ENCODE measurements at regions not wholly inside any gene's neighbourhood (a gene's known extent, or its start where the extent isn't known, plus 50 kb on each side); places are given as distances from the start of the nearest gene placed in this dataset.

DNA sequence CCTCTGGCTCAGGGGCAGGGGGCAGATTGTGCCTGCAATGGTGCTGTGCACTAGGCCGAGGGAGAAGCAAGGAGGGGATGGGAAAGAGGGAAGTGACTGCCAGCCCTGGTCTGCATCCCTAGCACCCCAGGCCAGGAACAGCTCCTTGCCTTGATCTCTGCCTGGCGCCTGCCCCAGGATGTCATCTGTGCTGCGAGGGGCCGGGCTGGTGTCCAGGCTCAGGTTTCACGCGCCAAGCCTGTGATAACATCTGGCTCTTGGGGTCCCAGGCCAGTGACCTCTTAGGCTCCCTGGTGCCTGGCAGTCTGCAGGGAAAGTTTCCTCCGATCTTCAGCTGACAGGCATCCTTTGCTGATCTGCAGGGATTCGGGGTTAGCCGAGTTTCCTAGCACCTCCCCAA lies 193.5 kb upstream of the GPR26 start:
- peaks cover 4 to 18% (median 13%) of the 10 kb centered on the region in 5 donors for H3K27me3 Mint-ChIP-seq

DNA sequence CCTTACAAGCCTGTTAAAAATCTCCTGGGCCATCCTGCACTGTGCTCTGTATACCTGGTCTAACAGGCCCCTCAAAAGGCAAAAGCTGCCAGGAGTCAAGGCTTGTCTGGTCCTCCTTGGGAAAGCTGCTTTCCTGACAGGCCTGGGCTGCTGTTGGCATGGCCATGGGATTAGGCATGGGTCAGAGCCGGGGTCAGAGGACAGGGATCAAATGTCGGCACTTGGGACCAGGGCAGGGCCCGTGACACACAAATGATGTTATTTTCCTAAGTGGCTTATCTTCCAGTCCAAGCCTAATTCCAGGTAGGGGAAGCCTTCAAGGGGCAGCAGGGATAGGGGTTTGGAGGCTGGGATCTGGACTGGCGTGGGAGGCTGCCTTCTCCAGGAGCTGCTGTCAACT lies 191.5 kb upstream of the GPR26 start:
- H3K27ac ChIP-seq (ENCODE audit: low read depth, low read length): no peak overlapping the region
- no peaks in the 10 kb centered on the region for H3K4me1 ChIP-seq (ENCODE audit: control insufficient read depth in 2 of 2, insufficient read depth in 2 of 2, low read length in 2 of 2)
- no peaks in the 10 kb centered on the region for H3K9me3 Mint-ChIP-seq
- no peak overlapping the region for H3K4me3 ChIP-seq (ENCODE audit: low read length)
- intact Hi-C loops (cut with micrococcal nuclease): no loop called here
- H3K27ac Mint-ChIP-seq: no peak overlapping the region
- ChIA-PET POLR2A (interaction anchor here (0.8 kb wide), 1 partner anchor 37 kb away, joined by 3 read pairs; no protein-coding TSS in a partner anchor), CTCF (no interaction called here)
- peaks cover 0 to 2% (median 0%) of the 10 kb centered on the region in 7 donors for H3K4me1 Mint-ChIP-seq
- H3K36me3 Mint-ChIP-seq: no peaks in the 10 kb centered on the region
- H3K36me3 ChIP-seq (ENCODE audit: control insufficient read depth in 2 of 3, insufficient read depth in 3 of 3, low read length in 3 of 3): no peaks in the 10 kb centered on the region
- no peak for DNase-seq
- H3K9me3 ChIP-seq (ENCODE audit: control insufficient read depth in 2 of 3, low read length in 3 of 3): no peaks in the 10 kb centered on the region
- no peak for ATAC-seq
- peaks cover 0 to 3% of the 10 kb centered on the region in 2 donors for H3K27me3 ChIP-seq (ENCODE audit: control insufficient read depth in 2 of 2, insufficient read depth in 2 of 2, low read length in 2 of 2)
- no peak overlapping the region for H3K4me3 Mint-ChIP-seq
- H3K27me3 Mint-ChIP-seq: peaks cover 8 to 19% (median 11%) of the 10 kb centered on the region in 5 donors

More for the DNA sequence above, 193.5 kb upstream of the GPR26 start:
- ATAC-seq (no peak), DNase-seq (no peak)
- intact Hi-C loops (cut with micrococcal nuclease): no loop called here
- Histone ChIP-seq H3K4me3 (ENCODE audit: low read length) (no peak overlapping the region), H3K36me3 (ENCODE audit: control insufficient read depth in 2 of 3, insufficient read depth in 3 of 3, low read length in 3 of 3) (no peaks in the 10 kb centered on the region), H3K9me3 (ENCODE audit: control insufficient read depth in 2 of 3, low read length in 3 of 3) (no peaks in the 10 kb centered on the region), H3K27ac (ENCODE audit: low read depth, low read length) (no peak overlapping the region), H3K4me1 (ENCODE audit: control insufficient read depth in 2 of 2, insufficient read depth in 2 of 2, low read length in 2 of 2) (no peaks in the 10 kb centered on the region), H3K27me3 (ENCODE audit: control insufficient read depth in 2 of 2, insufficient read depth in 2 of 2, low read length in 2 of 2) (peaks cover 0 to 3% of the 10 kb centered on the region in 2 donors)
- Mint-ChIP-seq H3K4me3 (no peak overlapping the region), H3K4me1 (no peaks in the 10 kb centered on the region), H3K27ac (no peak overlapping the region), H3K9me3 (peaks cover 0 to 4% (median 0%) of the 10 kb centered on the region in 11 donors), H3K36me3 (no peaks in the 10 kb centered on the region)
- ChIA-PET POLR2A (no interaction called here), CTCF (no interaction called here)

DNA sequence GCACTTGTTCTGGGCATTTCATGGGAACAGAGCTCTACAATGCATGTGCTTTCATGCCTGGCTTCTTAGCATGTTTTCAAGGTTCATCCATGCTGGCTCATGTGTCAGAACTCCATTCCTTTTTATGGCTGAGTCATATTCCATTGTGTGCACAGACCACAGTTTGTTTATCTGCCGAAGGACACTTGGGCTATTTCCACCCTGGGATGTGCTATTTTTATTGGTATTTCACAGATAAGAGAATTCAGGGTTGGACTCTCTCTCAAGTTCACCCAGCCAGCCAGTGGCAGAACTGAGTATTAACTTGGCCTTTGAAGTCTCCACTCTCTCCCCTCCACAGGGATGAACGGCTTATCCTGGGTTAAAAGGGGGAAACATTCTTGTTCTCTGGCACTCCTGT lies 190.7 kb upstream of the GPR26 start:
- H3K27me3 Mint-ChIP-seq: peaks cover 11 to 25% (median 14%) of the 10 kb centered on the region in 5 donors
- H3K4me3 Mint-ChIP-seq: no peak overlapping the region
- intact Hi-C loops (cut with micrococcal nuclease): no loop called here
- Histone ChIP-seq H3K4me1 (ENCODE audit: control insufficient read depth in 2 of 2, insufficient read depth in 2 of 2, low read length in 2 of 2) (no peaks in the 10 kb centered on the region), H3K27me3 (ENCODE audit: control insufficient read depth in 2 of 2, insufficient read depth in 2 of 2, low read length in 2 of 2) (peaks cover 0 to 3% of the 10 kb centered on the region in 2 donors), H3K9me3 (ENCODE audit: control insufficient read depth in 2 of 3, low read length in 3 of 3) (no peaks in the 10 kb centered on the region), H3K27ac (ENCODE audit: low read depth, low read length) (no peak overlapping the region), H3K36me3 (ENCODE audit: control insufficient read depth in 2 of 3, insufficient read depth in 3 of 3, low read length in 3 of 3) (no peaks in the 10 kb centered on the region), H3K4me3 (ENCODE audit: low read length) (no peak overlapping the region)
- DNase-seq (no peak), ATAC-seq (no peak)
- H3K27ac Mint-ChIP-seq: no peak overlapping the region
- ChIA-PET CTCF (no interaction called here), POLR2A (interaction anchor here (0.8 kb wide), 1 partner anchor 38 kb away, joined by 3 read pairs; no protein-coding TSS in a partner anchor)
- no peaks in the 10 kb centered on the region for H3K36me3 Mint-ChIP-seq
- peaks cover 0 to 2% (median 0%) of the 10 kb centered on the region in 7 donors for H3K4me1 Mint-ChIP-seq
- H3K9me3 Mint-ChIP-seq: no peaks in the 10 kb centered on the region

DNA sequence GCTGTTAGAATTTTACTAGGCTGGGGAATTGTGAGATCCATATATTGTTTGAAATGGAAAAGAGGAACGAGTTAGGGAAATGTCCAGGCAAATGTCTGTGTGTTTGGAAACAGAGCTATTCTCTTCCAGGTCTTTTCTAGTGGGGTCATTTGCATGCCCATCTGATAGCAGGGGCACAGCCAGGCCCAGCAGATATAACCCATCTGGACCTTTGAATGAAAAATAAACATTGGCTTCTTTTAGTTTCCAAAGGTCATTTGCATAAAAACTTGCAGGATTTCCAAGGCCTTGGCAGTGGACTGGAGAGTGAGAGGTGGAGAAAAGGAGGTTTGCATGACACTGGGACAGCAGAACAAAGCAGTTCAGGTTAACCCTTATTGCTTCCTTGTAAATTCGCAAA lies 188.0 kb upstream of the GPR26 start:
- Mint-ChIP-seq H3K36me3 (no peaks in the 10 kb centered on the region), H3K27ac (no peak overlapping the region), H3K27me3 (peaks cover 9 to 26% (median 11%) of the 10 kb centered on the region in 5 donors), H3K4me1 (peaks cover 0 to 3% (median 0%) of the 10 kb centered on the region in 7 donors), H3K4me3 (no peak overlapping the region), H3K9me3 (peaks cover 0 to 2% (median 0%) of the 10 kb centered on the region in 11 donors)
- ATAC-seq: no peak
- Histone ChIP-seq H3K27ac (ENCODE audit: low read depth, low read length) (no peak overlapping the region), H3K27me3 (ENCODE audit: control insufficient read depth in 2 of 2, insufficient read depth in 2 of 2, low read length in 2 of 2) (peaks cover 0 to 3% of the 10 kb centered on the region in 2 donors), H3K4me1 (ENCODE audit: control insufficient read depth in 2 of 2, insufficient read depth in 2 of 2, low read length in 2 of 2) (no peaks in the 10 kb centered on the region), H3K9me3 (ENCODE audit: control insufficient read depth in 2 of 3, low read length in 3 of 3) (no peaks in the 10 kb centered on the region), H3K4me3 (ENCODE audit: low read length) (no peak overlapping the region), H3K36me3 (ENCODE audit: control insufficient read depth in 2 of 3, insufficient read depth in 3 of 3, low read length in 3 of 3) (no peaks in the 10 kb centered on the region)
- no peak for DNase-seq
- POLR2A ChIA-PET: no interaction called here
- CTCF ChIA-PET: no interaction called here
- intact Hi-C loops (cut with micrococcal nuclease): no loop called here

DNA sequence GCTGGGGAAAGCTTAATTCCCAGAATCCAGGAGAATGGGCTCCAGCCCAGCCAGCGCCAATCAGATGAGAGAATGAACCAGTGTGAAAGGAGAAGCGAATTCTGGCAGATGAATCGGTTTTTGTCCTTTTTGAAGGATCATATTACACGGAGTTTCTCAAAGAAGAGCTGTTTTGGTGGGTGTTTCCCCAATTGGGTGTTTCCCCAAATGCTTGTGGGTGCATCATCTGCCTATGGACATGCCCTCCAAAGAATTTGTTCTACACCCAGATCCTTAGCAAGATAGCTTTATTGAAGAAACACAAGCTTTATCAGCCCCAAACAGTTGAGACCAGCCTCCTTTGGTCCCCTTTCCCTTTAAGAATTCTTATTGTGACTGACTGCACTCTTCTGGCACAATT lies 186.5 kb upstream of the GPR26 start:
- intact Hi-C loops (cut with micrococcal nuclease): no loop called here
- Histone ChIP-seq H3K27me3 (ENCODE audit: control insufficient read depth in 2 of 2, insufficient read depth in 2 of 2, low read length in 2 of 2) (peaks cover 0 to 3% of the 10 kb centered on the region in 2 donors), H3K27ac (ENCODE audit: low read depth, low read length) (no peak overlapping the region), H3K9me3 (ENCODE audit: control insufficient read depth in 2 of 3, low read length in 3 of 3) (no peaks in the 10 kb centered on the region), H3K36me3 (ENCODE audit: control insufficient read depth in 2 of 3, insufficient read depth in 3 of 3, low read length in 3 of 3) (no peaks in the 10 kb centered on the region), H3K4me3 (ENCODE audit: low read length) (no peak overlapping the region), H3K4me1 (ENCODE audit: control insufficient read depth in 2 of 2, insufficient read depth in 2 of 2, low read length in 2 of 2) (no peaks in the 10 kb centered on the region)
- ATAC-seq (no peak), DNase-seq (no peak)
- Mint-ChIP-seq H3K4me3 (no peak overlapping the region), H3K4me1 (peaks cover 0 to 3% (median 0%) of the 10 kb centered on the region in 7 donors), H3K9me3 (peaks cover 0 to 2% (median 0%) of the 10 kb centered on the region in 11 donors), H3K36me3 (no peaks in the 10 kb centered on the region), H3K27me3 (peaks cover 6 to 27% (median 9%) of the 10 kb centered on the region in 5 donors), H3K27ac (no peak overlapping the region)
- POLR2A ChIA-PET: no interaction called here
- CTCF ChIA-PET: no interaction called here

DNA sequence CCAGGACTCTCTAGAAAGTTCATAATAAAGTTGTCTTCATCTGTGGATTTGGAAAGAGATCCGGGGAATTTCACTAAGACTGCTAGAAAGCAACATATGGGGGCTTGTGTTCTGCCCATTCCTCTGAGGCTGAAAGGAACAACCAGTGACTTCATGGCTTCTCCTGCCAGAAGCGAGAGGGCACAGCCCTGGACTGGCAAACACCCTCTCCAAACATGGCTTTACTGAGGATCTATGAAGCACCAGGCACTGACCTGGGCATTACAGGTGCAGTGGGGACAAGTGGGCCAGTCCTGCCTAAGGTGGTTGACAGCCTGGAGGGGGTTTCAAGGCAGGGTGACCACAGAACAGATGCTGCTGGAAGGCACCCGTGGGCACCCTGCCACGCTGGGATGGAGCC lies 185.8 kb upstream of the GPR26 start:
- CTCF ChIA-PET: no interaction called here
- DNase-seq: no peak
- H3K4me3 ChIP-seq (ENCODE audit: low read length): no peak overlapping the region
- peaks cover 0 to 3% of the 10 kb centered on the region in 2 donors for H3K27me3 ChIP-seq (ENCODE audit: control insufficient read depth in 2 of 2, insufficient read depth in 2 of 2, low read length in 2 of 2)
- no peaks in the 10 kb centered on the region for H3K36me3 ChIP-seq (ENCODE audit: control insufficient read depth in 2 of 3, insufficient read depth in 3 of 3, low read length in 3 of 3)
- no peak overlapping the region for H3K27ac ChIP-seq (ENCODE audit: low read depth, low read length)
- no peak for ATAC-seq
- Mint-ChIP-seq H3K27ac (no peak overlapping the region), H3K27me3 (peaks cover 6 to 27% (median 9%) of the 10 kb centered on the region in 5 donors), H3K4me3 (no peak overlapping the region), H3K9me3 (peaks cover 0 to 2% (median 0%) of the 10 kb centered on the region in 11 donors), H3K36me3 (no peaks in the 10 kb centered on the region), H3K4me1 (peaks cover 0 to 3% (median 0%) of the 10 kb centered on the region in 7 donors)
- no peaks in the 10 kb centered on the region for H3K9me3 ChIP-seq (ENCODE audit: control insufficient read depth in 2 of 3, low read length in 3 of 3)
- POLR2A ChIA-PET: no interaction called here
- intact Hi-C loops (cut with micrococcal nuclease): no loop called here
- no peaks in the 10 kb centered on the region for H3K4me1 ChIP-seq (ENCODE audit: control insufficient read depth in 2 of 2, insufficient read depth in 2 of 2, low read length in 2 of 2)

DNA sequence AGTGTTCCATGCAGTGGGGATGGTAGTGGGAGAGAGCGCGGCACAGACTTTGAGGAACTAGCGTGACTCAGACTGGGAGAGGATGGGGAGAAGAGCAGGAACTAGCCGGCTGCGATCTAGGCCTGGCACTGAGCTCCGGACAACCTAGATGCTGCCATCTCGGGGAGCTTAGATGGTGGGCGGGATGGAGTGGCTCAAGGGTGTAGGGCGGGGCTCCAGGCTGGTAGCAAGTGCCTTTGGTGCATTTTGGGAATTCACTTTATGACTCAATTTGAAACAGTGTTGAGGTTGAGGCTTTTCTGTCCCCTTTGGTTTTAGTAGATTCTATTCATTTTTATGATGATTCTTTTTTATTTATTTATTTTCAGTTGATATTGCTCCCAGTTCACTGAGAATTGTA lies 185.3 kb upstream of the GPR26 start:
- Histone ChIP-seq H3K4me3 (ENCODE audit: low read length) (no peak overlapping the region), H3K27ac (ENCODE audit: low read depth, low read length) (no peak overlapping the region), H3K36me3 (ENCODE audit: control insufficient read depth in 2 of 3, insufficient read depth in 3 of 3, low read length in 3 of 3) (no peaks in the 10 kb centered on the region), H3K27me3 (ENCODE audit: control insufficient read depth in 2 of 2, insufficient read depth in 2 of 2, low read length in 2 of 2) (peaks cover 0 to 3% of the 10 kb centered on the region in 2 donors), H3K9me3 (ENCODE audit: control insufficient read depth in 2 of 3, low read length in 3 of 3) (no peaks in the 10 kb centered on the region), H3K4me1 (ENCODE audit: control insufficient read depth in 2 of 2, insufficient read depth in 2 of 2, low read length in 2 of 2) (no peaks in the 10 kb centered on the region)
- no peak overlapping the region for H3K4me3 Mint-ChIP-seq
- ATAC-seq (no peak), DNase-seq (no peak)
- no peaks in the 10 kb centered on the region for H3K36me3 Mint-ChIP-seq
- peaks cover 0 to 2% (median 0%) of the 10 kb centered on the region in 11 donors for H3K9me3 Mint-ChIP-seq
- H3K4me1 Mint-ChIP-seq: peaks cover 0 to 3% (median 0%) of the 10 kb centered on the region in 7 donors
- H3K27ac Mint-ChIP-seq: peak overlapping the region in 1 of 9 donors; percentile 8
- CTCF ChIA-PET: no interaction called here
- POLR2A ChIA-PET: no interaction called here
- intact Hi-C loops (cut with micrococcal nuclease): no loop called here
- H3K27me3 Mint-ChIP-seq: peaks cover 6 to 27% (median 9%) of the 10 kb centered on the region in 5 donors

All from naive thymus-derived CD4-positive, alpha-beta T cell (primary cell).